HUES48 (cell line): ENCODE measurements at regions not wholly inside any gene's neighbourhood (a gene's known extent, or its start where the extent isn't known, plus 50 kb on each side); places are given as distances from the start of the nearest gene placed in this dataset.
A peak's percentile ranks its signal among the peaks of the same experiment; 100 is the strongest.
"Not testable (repeated sequence)": the region's sequence is repeated elsewhere in the genome, so short reads cannot be mapped to it uniquely, and the experiment has no call there.

Experiments used
- H3K27ac ChIP-seq: one replicate; pipeline ENCODE4 v1.7.0; 2013; ENCODE audit warnings: low read depth, low read length, inconsistent platforms
- H3K27me3 ChIP-seq: 2 replicates; pipeline ENCODE4 v1.6.1; 2013; ENCODE audit warnings: mild to moderate bottlenecking, low read length; ENCODE audit not compliant: control insufficient read depth, insufficient read depth
- H3K36me3 ChIP-seq: 2 replicates; pipeline ENCODE4 v1.6.1; 2013; ENCODE audit warnings: low read length; ENCODE audit not compliant: control insufficient read depth, insufficient read depth
- H3K4me1 ChIP-seq: 2 replicates; pipeline ENCODE4 v1.6.1; 2013; ENCODE audit warnings: mild to moderate bottlenecking, low read length; ENCODE audit not compliant: control insufficient read depth, insufficient read depth
- H3K4me3 ChIP-seq: 2 replicates; pipeline ENCODE4 v1.5.1; 2013; ENCODE audit warnings: mild to moderate bottlenecking, low read depth, low read length
- H3K9ac ChIP-seq: 2 replicates; pipeline ENCODE4 v1.6.1; 2013; ENCODE audit warnings: mild to moderate bottlenecking, low read depth, low read length, moderate library complexity
- H3K9me3 ChIP-seq: 2 replicates; pipeline ENCODE4 v1.6.1; 2013; ENCODE audit warnings: low read length; ENCODE audit not compliant: control insufficient read depth, insufficient read depth

DNA sequence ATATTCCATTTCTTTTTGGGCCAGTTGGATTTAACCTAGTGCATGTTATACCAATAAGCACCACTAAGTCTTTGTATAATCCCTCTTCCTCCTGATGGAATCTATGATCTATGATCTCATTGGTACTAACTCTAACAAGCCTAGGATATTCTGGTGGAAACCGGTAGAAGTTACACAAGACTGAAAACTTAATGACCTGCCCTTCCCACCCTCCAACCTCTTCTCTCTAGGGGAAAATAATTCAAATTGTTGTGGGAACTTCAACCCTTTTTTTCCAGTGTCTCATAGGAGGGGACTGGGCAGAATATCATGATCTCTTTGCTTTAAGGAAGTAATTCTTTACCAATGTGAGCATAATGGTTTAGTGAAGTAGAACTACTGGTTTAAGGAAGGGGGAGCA is 289.5 kb upstream of the BOD1L1 start:
- Histone ChIP-seq H3K36me3 (no peaks in the 10 kb centered on the region), H3K27me3 (no peaks in the 10 kb centered on the region), H3K27ac (no peak overlapping the region), H3K9ac (no peak overlapping the region), H3K4me3 (no peak overlapping the region), H3K4me1 (peaks cover 15% of the 10 kb centered on the region), H3K9me3 (no peaks in the 10 kb centered on the region)

DNA sequence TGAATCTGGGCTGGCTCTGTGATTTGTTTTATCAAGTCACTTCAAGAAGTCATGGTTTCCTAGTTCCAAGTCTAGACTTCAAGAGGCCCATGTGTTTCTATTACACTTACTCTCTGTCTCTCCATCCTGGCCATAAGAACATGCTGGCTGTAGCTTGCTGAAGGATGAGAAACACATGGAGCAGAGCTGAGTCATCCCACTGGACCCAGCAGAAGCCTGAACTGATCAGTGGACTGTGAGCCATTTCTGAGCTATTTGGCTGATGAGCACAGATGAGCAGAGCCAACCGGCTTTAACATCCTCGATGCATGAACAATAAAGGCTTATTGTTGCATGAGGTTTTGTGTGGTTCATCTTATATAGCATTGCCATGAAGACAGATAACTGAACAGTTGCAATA is 290.6 kb upstream of the BOD1L1 start:
- Histone ChIP-seq H3K36me3 (no peaks in the 10 kb centered on the region), H3K4me3 (no peak overlapping the region), H3K27ac (no peak overlapping the region), H3K27me3 (no peaks in the 10 kb centered on the region), H3K9me3 (no peaks in the 10 kb centered on the region), H3K4me1 (peaks cover 15% of the 10 kb centered on the region), H3K9ac (no peak overlapping the region)

DNA sequence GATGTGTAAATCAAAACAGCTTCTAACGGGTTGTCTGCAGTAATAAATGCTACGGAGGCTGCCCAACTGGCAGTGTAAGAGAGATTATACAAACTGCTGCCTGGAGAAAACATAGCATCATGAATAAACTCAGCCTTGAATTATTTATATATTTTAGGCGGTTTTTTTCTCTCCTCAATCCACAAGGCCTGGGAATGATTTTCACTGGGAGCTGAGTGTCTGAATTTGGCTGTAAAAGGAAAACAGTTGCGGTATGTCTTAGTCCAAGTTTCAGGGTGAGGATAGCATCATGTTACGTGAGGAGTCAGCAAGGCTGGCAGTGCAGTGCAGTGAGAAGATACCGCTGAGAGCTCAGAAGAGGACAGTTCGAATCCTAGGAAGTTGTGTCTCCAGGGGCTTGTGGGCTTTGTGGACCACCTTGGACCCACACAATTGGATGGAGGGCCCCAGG is 291.5 kb upstream of the BOD1L1 start:
- Histone ChIP-seq H3K4me3 (no peak overlapping the region), H3K27ac (no peak overlapping the region), H3K9me3 (no peaks in the 10 kb centered on the region), H3K4me1 (peaks cover 15% of the 10 kb centered on the region), H3K36me3 (no peaks in the 10 kb centered on the region), H3K9ac (no peak overlapping the region), H3K27me3 (no peaks in the 10 kb centered on the region)

DNA sequence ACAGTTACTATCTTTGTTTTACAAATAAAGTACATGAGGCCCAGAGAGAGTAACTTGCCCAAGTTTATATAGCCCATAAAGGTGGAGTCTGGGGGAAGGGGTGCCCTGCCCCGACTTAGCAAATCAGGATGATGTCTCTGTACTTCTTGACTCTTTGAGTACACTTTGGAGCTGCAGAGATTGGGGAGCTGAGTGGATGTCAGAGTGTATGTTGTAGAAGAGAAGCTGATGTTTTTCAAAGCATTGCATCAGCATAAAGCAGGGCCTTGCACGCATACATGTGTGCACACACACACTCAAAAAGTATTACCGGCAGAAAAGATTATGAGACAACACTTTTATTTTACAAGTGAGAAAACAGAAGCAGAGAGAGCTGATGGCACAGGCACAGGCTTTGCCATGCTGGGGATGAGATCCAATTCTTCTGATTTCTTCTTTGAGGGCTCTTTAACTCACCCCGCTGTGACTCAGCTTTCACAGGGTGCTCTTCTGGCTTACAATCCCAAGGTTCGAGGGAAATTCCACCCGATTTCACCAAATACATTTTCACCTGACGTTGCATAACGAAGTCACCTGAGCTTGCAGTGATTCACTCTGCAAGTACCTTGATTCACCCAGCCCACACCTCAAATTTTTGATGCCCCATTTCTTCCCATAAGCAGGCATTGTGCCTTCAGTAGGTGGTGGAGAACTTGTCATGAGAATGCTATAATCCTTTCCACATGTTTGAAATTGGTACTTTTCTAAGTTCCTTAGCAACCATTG is 292.8 kb upstream of the BOD1L1 start:
- H3K36me3 ChIP-seq, result no peaks in the 10 kb centered on the region
- H3K9me3 ChIP-seq, result no peaks in the 10 kb centered on the region
- no peak overlapping the region for H3K4me3 ChIP-seq
- H3K27me3 ChIP-seq, result no peaks in the 10 kb centered on the region
- H3K9ac ChIP-seq, result no peak overlapping the region
- H3K4me1 ChIP-seq, result peaks cover 15% of the 10 kb centered on the region
- peak overlapping the region; percentile 83 for H3K27ac ChIP-seq

DNA sequence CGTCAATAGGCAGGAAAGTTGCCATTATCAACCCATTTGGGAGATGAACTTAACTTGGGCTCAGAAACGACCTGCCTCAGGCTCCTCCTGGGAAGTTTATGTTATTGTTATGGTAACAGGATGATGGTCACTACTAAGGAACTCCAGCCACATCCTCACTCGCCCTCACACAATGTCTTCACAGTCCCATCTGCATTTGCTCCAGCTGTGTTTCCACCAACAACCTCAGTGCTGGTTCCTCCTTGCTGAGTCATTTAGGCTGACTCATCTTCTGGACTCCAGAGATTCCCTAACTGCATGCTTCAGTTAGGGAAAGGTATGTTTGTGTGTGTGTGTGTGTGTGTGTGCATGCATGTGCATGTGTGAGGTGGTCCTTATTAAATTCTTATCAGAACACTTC is 293.4 kb upstream of the BOD1L1 start:
- Histone ChIP-seq H3K4me3 (no peak overlapping the region), H3K27ac (peak overlapping the region; percentile 83), H3K36me3 (no peaks in the 10 kb centered on the region), H3K9me3 (no peaks in the 10 kb centered on the region), H3K4me1 (peaks cover 15% of the 10 kb centered on the region), H3K27me3 (no peaks in the 10 kb centered on the region), H3K9ac (no peak overlapping the region)

DNA sequence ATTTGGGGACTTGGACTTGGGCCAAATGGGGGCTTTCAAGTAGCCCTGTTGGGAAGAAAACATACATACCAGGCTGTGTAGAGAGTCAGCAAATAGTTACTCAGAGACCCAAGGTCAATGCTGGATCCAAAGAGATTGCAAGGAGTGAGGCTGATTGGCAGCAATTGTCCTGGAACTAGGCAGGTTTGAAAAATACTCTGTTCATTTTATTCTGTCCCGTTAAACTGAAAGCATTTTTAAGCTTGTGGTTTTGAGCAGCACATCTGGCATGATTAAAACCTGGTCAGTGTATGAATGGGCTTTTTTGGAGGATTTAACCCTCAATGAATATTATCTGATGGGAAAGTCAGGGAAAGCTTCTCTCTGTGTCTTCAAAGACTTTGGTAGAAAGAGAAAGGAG is 294.3 kb upstream of the BOD1L1 start:
- Histone ChIP-seq H3K9ac (no peak overlapping the region), H3K4me3 (no peak overlapping the region), H3K27ac (peak overlapping the region; percentile 54), H3K36me3 (no peaks in the 10 kb centered on the region), H3K4me1 (peaks cover 15% of the 10 kb centered on the region), H3K27me3 (no peaks in the 10 kb centered on the region), H3K9me3 (no peaks in the 10 kb centered on the region)

DNA sequence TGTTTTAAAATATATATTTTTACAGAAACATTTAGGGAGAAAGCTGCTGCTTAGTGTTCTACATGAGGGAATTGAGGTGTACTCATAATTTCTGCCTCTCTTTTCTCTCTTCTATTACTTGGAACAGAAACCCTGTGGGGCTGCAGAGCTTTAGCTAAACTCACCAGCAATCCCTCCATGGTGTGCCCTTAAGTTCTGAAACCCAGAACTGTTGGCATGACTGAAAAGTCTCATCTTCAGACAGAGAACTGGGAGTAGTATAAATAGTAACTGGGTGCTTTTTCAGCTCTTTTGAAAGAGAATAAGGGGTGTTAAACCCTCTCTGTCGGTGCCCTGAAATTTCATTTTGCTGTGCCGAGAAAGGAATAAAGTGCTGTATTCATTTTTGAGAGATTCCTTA is 294.9 kb upstream of the BOD1L1 start:
- H3K27me3 ChIP-seq, result no peaks in the 10 kb centered on the region
- H3K9me3 ChIP-seq, result no peaks in the 10 kb centered on the region
- no peaks in the 10 kb centered on the region for H3K36me3 ChIP-seq
- H3K4me1 ChIP-seq, result peaks cover 15% of the 10 kb centered on the region
- H3K9ac ChIP-seq, result no peak overlapping the region
- H3K4me3 ChIP-seq, result no peak overlapping the region
- no peak overlapping the region for H3K27ac ChIP-seq

DNA sequence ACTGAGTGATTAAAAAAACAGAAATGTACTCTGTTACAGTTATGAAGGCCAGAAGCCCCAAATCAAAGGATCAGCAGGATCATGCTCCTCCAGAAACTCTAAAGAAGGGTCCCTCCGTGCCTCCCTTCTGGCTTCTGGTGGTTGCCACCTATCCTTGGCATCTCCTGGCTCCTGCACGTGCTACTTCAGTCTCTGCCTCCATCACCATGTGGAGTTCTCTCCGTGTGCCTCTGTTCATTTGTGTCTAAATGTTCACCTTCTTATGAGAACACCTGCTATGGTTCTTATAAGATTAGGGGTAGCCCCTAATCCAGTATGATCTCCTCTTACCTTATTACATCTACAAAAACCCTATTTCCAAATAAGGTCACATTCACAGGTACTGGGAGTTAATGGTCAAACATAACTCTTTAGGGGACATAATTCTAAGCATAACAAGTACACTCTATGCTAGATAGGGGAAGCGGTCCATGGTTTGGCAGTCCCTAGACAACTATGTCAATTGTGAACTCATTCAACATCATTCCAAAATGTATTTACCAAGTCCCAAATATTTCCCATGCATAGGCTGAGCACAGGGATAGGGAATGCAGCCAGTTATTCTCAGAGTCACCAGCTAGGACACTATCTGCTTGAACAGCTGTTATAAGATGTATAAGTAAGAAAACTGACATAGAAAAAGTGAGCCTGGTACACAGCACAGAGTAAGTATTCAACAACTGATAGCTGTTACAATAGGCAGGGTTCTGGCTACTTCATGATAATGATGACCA is 295.5 kb upstream of the BOD1L1 start:
- H3K4me1 ChIP-seq, result peaks cover 15% of the 10 kb centered on the region
- no peaks in the 10 kb centered on the region for H3K27me3 ChIP-seq
- no peak overlapping the region for H3K4me3 ChIP-seq
- H3K27ac ChIP-seq, result no peak overlapping the region
- no peak overlapping the region for H3K9ac ChIP-seq
- no peaks in the 10 kb centered on the region for H3K36me3 ChIP-seq
- no peaks in the 10 kb centered on the region for H3K9me3 ChIP-seq

DNA sequence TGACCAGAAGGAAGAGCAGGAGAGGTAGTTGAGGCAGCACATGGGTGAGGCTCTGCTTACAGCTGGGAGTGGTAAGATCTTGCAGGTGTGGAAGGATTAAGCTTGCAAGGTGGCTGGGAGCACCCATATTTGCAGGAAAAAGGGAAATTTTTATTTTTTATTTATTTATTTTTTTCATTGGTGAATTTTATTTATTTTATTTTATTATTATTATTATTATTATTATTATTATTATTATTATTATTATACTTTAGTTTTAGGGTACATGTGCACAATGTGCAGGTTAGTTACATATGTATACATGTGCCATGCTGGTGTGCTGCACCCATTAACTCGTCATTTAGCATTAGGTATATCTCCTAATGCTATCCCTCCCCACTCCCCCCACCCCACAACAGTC is 297.4 kb upstream of the BOD1L1 start:
- not testable (repeated sequence) for H3K27me3 ChIP-seq, H3K9ac ChIP-seq, H3K36me3 ChIP-seq, H3K27ac ChIP-seq, H3K9me3 ChIP-seq, H3K4me3 ChIP-seq
- H3K4me1 ChIP-seq, result peaks cover 15% of the 10 kb centered on the region

DNA sequence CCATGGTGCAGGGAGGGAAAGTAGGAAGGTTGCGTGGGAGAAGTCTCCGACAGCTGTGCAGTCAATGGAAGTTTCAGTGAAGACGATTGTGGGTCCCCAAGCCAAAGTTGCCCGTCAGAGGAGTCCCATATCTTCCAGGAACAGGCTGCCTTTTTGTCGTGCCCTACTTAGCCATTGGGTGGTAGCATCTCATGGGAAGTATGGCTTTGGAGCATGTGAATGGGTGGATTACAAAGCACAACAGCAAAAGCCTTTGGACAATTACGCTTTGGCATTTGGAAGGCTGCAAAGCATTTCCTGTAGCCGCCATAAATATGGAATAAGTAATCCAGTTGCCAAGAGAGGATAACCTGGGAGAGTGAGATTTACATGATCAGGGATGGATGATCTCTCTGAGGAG is 300.7 kb upstream of the BOD1L1 start:
- no peaks in the 10 kb centered on the region for H3K4me1 ChIP-seq
- H3K27me3 ChIP-seq, result no peaks in the 10 kb centered on the region
- no peak overlapping the region for H3K9ac ChIP-seq
- no peaks in the 10 kb centered on the region for H3K36me3 ChIP-seq
- no peak overlapping the region for H3K27ac ChIP-seq
- H3K4me3 ChIP-seq, result no peak overlapping the region
- no peaks in the 10 kb centered on the region for H3K9me3 ChIP-seq

DNA sequence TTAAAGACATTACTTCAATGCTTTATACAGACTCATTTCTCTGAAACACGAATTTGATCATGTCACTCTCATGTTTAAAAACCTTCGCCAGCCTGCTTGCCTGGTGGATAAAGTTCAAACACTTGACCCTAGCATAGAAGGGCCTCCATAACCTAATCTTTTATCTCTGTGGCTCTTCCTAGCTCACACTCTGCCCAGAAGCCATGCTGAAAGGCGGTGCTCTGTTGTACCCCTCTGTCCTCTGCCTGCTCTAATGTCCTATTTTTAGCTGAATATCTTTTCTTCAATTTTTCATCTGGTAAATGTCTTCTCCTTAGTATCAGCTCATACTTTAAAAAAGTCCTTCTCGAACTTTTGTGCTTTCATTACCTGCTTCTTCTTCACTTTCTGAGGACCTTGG is 302.6 kb upstream of the BOD1L1 start:
- Histone ChIP-seq H3K36me3 (no peaks in the 10 kb centered on the region), H3K4me3 (no peak overlapping the region), H3K9me3 (no peaks in the 10 kb centered on the region), H3K9ac (no peak overlapping the region), H3K4me1 (no peaks in the 10 kb centered on the region), H3K27ac (no peak overlapping the region), H3K27me3 (no peaks in the 10 kb centered on the region)
